Suppressor macrophage treated with lipopolysaccharide for 1 hour (primary cell): ENCODE measurements at regions not wholly inside any gene's neighbourhood (a gene's known extent, or its start where the extent isn't known, plus 50 kb on each side); places are given as distances from the start of the nearest gene placed in this dataset.
A peak's percentile ranks its signal among the peaks of the same experiment; 100 is the strongest.

Experiments
- DNase-seq, 3 donors: peaks; one replicate each; pipeline ENCODE4 v3.0.0-alpha.2; 2020 to 2022

DNA sequence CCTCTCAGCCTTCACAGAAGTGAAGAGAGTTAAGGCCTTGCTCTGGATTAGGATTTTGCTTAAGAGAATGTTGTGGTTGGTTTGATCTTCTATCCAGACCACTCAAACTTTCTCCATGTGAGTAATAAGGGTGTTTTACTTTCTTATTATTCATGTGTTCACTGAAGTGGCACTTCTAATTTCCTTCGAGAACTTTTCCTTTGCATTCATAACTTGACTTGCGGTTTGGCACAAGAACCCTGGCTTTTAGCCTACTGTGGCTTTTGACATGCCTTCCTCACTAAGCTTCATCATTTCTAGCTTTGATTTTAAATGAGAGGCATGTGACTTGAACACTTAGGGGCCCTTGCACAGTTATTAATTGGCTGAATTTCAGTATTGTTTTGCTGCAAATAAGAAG lies 166.1 kb upstream of the OPRM1 start:
- no peak for DNase-seq

DNA sequence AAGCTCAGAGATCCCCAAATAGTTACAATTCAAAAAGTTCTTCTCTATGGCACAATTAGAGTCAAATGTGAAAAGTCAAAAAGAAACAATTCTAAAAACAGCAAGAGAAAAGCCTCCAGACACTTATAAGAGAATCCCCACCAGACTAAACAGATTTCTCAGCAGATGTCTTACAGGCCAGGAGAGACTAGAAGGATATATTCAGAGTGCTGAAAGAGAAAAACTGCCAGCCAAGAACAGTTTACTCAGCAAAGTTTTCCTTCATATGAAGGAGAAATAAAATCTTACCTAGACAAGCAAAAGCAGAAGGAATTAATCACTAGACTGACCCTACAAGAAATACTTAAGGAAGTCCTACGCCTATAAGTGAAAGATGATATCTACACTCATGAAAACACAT lies 176.1 kb upstream of the OPRM1 start:
- DNase-seq, result no peak

DNA sequence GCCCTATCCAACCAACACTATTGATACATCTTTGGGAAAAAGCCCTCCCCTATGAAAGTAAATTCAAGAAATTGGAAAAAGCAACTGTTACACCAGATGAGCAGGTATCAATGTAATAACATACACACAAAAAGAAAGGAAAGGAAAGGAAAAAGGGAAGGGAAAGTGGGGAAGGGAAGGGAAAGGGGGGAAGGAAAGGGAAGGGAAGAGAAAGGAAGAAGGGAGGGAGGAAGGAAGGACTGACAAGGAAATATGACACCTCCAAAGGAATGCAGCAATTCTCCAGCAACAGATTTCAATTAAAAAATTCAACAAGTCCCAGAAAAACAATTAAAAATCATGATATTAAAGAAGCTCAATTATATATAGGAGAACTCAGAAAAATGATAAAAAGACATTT lies 176.9 kb upstream of the OPRM1 start:
- no peak for DNase-seq

DNA sequence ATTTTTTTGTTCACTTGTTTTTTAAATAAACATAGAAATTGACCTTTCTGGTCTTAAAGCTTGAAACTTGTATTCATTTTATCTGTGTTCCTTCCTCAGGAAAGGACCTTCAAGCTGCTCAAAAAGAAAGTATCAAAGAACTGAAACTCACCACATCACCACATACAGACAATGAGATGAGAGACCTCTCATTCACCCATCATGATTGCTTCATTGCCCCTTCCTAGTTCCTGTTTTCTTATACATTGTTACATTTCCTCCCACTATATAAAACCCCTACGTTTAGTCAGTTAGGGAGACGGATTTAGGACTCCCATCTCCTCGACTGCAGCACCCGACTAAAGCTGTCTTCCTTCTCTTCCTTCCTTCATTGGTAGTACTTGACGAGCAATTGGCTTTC lies 180.5 kb upstream of the OPRM1 start:
- no peak for DNase-seq

DNA sequence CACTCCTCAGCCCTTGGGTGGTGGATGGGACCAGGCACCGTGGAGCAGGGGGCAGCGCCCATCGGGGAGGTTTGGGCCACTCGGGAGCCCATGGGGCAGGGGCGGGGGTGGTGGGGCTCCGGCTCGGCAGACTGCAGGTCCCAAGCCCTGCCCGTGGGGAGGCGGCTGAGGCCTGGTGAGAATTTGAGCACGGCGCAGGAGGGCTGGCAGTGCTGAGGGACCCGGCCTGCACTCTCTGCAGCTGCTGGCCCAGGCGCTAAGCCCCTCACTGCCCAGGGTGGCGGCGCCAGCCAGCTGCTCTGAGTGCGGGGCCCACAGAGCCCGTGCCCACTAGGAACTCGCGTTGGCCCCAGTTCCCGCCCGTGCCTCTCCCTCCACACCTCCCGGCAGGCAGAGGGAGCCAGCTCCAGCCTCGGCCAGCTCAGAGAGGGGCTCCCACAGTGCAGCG lies 182.1 kb upstream of the OPRM1 start:
- no peak for DNase-seq

DNA sequence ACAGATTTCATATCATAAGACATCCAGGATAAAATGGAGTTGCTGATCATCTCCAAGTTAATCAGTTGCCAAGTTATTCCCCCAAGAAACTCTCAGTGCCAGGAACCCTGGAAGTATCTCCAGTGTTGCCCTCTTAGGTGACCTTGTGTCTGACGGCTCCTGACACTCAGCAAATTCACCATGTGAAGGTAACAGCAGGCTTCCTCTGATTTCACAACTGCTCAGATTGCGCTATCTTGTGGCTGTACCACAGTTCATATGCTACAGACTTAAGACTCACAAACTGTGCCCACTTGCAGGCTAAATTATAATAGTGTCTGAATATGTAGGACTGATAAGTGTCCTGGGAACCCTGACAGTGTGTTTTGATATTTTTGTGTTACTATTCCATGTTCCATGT lies 186.6 kb upstream of the OPRM1 start:
- no peak for DNase-seq

DNA sequence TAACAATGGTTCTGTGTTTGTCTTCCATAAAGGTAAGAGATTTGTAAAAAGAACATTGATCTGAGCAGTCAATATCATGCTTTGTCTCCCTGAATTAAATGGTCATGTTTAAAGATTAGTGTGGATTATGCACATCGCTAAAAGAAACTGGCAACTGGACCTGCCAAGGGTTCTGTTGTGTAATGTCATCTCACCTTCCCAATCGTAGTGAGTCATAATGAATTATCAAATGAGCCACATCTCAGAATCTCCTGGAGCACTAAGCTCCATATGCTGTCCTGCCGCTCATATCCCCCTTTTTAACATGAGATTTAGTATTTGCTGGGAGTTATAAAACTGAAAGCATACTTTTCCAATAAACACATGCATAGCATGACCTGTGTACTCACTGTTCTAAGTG lies 187.0 kb upstream of the OPRM1 start:
- no peak for DNase-seq

DNA sequence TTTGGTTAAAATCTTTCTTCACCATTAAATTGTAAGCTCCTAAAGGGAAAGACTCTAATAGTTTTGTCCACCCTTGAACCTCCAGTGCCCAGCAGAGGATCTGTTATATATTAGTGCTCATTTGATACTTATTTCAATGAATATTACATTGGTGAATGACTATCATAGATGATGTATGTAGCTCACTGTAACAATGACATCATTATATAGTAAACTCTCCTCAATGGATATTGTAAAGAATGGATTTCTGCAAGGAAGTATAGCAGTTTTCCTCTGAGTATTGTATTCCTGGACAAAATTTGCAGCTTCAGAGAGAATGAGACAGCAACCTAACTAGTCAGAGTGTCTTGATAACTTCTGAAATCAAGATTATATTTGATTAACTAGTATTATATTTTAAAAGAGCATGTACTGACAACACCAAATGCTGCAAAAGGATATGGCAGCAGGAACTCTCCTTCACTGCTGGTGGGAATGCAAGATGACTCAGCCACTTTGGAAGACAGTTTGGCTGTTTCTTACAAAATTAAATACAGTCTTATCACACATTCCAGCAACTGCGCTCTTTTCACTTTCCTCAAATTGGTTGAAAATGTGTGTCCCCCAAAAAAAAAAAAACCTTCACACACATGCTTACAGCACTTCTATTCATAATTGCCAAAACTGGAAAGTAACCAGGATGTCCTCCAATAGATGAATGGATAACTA lies 189.8 kb upstream of the OPRM1 start:
- DNase-seq, result no peak

DNA sequence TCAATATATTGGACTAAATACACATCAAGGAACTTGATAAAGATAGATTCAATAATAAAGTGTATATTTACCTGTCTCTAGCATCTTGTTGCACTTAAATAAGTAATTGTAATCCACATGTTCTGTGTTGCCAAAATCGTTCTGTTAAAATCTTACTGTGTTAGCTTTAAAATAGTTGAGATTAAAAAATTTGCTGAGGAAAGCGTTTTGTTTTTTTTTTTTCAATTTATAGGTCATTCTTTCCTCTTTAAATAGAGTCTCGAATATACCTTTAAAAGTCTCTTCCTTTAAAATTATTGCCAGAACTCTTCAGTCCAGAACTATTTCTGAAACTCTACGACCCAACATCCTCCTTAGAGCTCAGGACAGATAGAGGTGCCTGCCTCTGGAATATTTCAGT lies 195.6 kb upstream of the OPRM1 start:
- DNase-seq, result no peak

DNA sequence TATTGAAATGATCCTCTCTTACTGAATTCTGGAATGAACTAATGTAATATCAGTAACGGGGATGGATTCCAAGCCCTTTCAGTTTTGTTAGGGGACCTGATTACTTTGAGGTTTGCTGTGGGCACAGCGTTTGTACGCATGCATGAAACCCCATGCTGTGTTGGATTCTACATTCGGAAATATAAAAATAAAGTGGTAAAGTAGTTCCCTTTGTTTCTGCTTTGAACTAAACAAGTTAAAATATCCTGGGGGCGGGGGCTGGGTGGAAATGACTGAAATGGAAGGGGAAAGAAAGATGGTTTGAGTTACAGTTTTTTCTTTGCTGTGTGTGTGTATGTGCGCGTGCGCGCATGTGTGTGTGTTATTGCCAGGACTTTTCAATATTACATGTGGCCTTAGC lies 196.5 kb upstream of the OPRM1 start:
- no peak for DNase-seq

DNA sequence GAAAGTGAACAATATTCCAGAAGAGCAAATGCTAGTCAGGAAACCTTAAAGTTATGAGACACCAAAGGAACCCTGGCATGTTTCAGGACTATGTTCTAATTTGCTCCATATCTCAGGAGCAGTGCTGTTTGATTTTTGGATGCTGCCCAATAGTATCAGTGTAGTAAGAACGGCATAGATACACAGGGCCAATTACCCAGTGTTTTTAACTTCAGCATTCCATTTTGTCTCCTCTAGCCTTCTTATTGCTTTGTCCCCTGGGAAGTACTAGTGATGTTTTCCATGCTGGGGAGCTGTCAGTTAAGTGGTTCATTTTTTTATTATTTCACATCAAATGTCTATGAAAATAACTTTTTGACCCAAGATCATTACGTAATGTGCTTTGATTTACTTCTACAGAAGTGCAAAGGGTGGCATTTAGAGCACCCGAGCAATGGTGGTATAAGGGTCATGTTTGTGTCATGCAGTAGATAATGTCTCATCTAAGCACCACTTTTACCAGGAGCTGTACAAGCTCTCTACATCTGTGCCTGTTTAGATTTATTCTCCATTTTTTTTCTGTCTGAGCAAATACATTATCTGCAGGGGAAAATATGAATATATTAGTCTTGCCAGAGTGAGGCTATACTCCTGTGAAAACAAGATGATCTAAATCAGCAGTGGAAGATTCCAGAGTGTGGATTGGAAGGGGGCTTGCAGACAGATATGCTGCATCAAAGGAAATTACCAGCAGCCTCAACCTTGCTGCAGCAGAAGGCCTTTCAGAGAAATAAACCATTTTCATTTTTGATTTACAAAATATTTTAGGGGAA lies 198.8 kb upstream of the OPRM1 start:
- no peak for DNase-seq

DNA sequence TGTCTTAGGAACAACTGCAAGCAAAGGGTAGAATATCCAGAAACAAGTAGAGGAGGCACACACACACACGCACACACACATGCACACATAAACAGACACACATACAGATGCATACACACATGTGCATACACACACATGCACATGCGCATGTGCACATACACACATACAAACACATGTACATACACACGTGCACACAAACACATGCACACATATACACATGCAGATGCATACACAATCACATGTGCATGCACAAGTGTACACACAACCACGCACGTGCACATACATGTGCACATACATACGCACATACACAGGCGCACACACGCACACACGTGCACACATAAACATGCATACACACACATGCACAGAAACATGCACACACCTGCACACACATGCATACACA lies 206.5 kb upstream of the OPRM1 start:
- no peak for DNase-seq

DNA sequence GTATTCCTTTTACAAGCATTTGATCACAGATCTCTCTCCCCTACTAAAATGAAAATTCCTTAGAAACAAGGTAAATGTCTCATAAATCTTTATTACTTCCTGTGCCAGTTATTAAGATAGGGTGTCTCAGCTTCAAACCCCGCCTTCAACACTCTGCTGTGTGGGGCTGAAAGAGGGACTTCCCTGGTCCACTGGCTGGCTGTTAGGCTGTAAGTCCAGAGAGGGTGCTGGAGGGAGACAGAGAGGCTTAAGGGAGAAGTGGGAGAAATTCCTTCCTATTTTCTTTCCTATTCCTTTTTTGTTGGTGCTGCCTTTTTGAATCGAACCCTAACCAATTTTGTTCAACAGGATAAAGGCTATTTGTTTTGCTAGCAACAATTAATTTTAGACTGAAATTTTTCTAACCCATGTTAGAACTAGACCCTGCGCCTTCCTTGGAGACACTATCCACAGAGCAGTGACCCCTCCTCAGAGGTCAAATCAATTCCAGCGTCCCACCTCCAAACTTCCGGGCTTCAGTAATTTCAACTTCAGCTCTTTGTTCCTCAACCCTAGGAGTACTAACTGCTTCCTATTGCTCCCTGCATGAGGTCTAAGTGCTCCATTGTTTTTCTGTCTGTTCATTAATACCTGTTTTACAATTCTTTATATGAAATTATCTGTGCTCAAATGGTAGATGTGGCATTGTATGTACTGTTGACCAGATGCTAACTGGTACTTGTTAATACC lies 207.5 kb upstream of the OPRM1 start:
- DNase-seq, result no peak

DNA sequence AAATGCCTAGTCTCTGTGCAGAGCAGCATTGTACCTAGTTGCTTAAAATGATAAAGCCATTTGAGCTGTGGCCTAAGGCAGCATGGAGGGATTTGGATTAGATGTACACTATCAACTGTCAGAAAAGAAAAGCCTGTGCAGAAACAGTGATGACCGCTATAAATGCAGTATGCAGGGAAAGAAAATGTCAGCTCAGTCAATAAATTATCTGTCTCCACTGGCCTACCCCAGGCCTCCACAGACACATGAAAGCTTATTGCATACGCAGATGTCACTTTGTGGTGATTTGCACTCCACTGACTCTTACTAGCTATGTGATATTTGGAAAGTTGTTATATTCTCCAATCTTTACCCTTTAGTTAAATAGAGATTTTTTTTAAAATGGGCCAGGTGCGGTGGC lies 221.9 kb upstream of the OPRM1 start:
- no peak for DNase-seq

DNA sequence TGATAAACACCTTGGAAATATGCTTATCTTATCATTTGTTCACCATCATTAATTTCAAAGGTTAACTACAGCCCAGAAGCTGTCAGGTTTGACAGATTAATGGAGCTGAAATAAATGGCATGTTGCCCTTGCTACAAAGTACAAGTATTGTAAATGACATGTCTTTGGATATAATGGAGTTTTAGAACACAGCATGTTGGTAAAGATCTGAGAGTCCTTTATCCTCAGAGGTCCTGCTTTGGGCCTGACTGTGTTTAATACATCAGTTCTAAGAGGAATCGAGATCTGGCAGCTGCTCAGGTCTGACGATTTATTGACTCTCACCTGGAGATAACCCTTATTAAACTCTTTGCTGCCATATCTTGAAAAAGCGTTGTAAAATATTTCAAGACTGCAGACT lies 222.7 kb upstream of the OPRM1 start:
- DNase-seq, result no peak

DNA sequence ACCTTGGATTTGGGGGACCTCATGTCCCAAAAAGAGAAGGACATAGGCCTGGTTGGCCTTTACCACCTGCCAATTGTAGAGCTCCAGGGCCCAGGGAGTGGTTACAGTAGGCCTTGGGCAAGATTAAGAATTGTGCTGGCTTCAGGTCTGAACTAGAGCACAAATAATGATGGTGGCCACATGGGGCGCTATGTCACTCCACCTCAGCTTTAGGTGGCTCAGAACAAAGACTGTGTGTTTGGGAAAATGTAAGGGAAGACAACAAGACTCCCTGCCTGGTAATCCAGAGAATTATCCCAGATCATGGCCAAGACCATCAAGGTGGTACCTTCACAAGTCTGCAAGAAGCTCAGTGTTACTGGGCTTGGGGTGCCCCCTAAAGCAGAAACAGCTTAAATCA lies 224.9 kb upstream of the OPRM1 start:
- DNase-seq, result no peak

DNA sequence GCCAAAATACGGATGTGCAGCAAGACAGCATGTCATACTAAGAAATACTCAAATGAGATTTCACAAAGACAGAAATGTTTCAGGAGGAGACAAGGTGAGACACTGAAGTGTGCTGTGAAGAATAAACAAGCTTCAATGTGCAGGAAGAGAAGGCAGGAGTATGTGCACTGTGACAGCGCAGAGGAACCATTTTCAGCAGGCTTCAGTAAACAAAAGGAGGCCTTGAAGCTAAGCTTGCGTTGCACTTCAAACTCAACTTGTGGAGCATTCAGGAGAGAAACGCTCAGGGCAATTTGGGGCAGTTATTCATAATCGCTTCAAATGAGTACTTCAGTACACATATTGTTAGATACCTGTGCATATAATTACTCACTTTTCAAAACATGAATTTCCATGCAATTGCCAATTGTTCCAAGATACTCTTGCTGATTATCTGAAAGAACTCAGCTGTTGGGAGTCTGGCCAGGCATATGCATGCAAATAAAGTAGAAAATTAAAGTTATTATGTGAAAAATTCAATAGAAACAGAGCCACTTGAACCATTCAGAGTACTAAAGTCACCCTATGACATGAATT lies 234.2 kb upstream of the OPRM1 start:
- no peak for DNase-seq

DNA sequence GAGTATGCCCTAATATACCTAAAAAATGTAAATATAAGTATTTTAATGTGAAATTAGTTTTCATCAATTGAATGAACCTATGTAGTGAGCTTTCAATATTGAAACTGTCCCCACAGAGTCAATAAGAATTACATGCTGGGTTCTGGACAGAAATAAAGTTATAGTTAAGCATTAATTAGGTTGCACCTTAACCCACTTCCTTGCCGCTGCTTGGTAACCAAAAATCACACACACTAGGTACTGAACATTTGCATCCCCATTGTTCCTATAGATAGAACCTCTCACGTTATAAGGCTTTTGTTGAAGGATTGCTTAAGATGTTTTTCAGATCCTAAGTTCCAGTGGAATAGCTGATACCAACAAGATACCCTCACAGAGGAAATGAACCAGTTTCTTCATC lies 237.1 kb upstream of the OPRM1 start:
- DNase-seq, result no peak

DNA sequence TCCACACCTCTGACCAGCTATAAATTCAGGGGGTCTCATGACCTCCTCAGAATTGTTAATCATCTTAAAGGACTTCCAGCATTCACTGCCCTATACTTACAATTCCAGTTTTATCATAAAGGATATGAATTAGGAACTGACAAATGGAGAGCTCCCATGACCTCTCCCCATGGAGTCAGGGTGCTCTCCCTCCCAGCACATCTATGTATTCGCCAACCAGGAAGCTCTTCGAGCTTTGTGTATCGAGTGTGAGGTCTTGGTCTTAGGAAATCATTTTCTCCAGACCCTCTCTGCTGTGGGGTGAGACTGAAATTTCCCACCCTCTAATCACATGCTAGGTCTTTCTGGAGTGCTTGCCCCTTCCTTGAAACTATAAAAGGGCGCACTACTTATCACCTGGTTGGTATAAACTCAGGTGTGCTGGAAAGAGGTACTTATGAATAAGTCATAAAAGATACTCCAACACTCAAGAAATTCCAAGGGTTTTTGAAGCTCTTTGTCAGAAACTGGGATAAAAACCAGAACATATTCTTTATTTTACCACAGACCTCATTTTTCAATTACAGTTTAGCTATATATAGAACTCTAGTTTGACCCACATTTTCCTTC lies 238.4 kb upstream of the OPRM1 start:
- DNase-seq, result no peak

DNA sequence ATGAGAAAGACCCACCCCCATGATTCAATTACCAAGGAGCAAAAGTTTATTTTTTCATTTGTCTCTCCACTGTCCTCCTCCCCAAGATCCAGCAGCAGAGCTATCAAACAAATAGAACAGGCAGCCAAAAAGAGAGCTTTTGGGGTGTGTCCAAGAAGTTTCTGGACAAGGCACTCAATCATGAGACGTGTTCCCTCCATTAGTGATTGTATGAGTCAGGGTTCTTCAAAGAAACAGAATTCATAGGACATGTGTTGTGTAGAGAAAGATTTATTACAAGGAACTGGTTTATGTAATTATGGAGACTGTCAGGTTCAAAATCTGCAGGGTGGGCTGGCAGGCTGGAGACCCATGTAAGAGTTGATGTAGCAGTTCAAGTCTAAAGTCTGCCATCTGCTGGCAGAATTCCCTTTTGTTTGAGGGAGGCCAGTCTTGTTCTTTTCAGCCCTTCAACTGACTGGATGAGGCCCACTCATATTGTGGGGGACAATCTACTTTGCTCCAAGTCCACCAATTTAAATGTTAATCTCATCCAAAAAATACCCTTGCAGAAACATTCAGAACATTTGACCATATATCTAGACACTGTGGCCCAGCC lies 248.1 kb upstream of the OPRM1 start:
- DNase-seq, result no peak

DNA sequence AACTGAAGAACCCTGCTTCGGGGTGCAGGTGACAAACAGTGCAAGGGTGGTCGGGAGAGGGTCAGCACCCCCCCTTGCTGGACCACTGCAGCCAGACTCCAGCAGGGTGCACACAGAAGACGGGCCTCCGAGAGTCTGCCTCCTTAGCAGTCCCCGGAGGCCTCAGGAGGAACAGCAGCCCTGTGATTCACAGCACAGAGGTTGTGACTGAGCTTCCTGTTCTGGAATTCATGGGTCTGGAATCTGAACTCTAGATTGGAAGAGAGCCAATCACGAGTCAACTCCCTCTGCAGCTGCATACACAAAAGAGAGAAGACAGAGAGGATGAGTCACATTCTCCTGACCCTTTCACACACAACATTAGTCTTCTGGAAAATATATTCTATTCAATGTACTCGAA lies 249.0 kb upstream of the OPRM1 start:
- peak; percentile 4 to 48 (median 12) for DNase-seq

DNA sequence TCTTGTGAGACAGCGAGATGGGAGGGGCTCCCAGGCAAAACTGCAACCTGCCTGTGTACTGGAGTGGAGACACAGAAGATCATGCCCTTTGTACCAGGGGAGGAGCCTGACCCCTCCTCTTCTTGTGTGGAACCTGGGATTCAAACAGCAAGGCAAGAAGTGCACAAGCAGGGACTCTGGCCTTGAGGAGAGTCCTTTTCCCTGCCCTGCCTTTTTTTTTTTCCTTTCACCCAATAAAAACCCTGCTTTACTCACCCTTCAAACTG lies 251.8 kb upstream of the OPRM1 start:
- DNase-seq, result no peak

DNA sequence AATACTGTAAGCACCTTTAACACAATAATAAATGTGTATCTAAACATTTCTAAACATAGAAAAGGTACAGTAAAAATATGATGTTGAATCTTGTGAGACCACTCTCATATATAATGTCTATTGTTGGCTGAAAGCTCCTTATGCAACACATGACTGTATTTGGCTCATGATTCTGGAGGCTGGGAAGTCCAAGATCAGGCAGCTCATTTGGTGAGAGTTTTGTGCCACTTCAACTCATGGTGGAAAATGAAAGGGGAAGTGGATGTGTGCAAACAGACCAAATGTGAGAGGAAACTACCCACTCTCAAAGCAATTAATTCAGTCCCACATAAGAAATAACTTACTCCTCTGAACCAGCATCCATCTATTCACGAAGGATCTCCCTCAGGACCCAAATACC lies 257.7 kb upstream of the OPRM1 start:
- DNase-seq, result no peak
